AG08396 (cell line): ENCODE measurements at regions not wholly inside any gene's neighbourhood (a gene's known extent, or its start where the extent isn't known, plus 50 kb on each side); places are given as distances from the start of the nearest gene placed in this dataset.
"Not testable (repeated sequence)": the region's sequence is repeated elsewhere in the genome, so short reads cannot be mapped to it uniquely, and the experiment has no call there.

Experiments
- DNase-seq: peaks from one replicate; pipeline ENCODE4 v3.0.0; 2012; ENCODE audit warnings: low spot score, mixed read lengths

GRCh38 chr2:8378016-8378810 lies 303.6 kb upstream of the ID2 start:
- DNase-seq = no peak

- no peak for DNase-seq
Measured at GRCh38 chr2:8379128-8379527, 302.7 kb upstream of the ID2 start.

GRCh38 chr2:8379549-8379948 lies 302.3 kb upstream of the ID2 start:
- no peak for DNase-seq

GRCh38 chr2:8380026-8380425 lies 301.8 kb upstream of the ID2 start:
- DNase-seq = no peak

GRCh38 chr2:8380566-8380965 lies 301.3 kb upstream of the ID2 start:
- no peak for DNase-seq

- no peak for DNase-seq
Measured at GRCh38 chr2:8382485-8382884, 299.4 kb upstream of the ID2 start.

GRCh38 chr2:8386748-8387147 lies 295.1 kb upstream of the ID2 start:
- DNase-seq = not testable (repeated sequence)

- DNase-seq = no peak
Measured at GRCh38 chr2:8388781-8389180, 293.1 kb upstream of the ID2 start.

- peak; percentile 19 for DNase-seq
Measured at GRCh38 chr2:8389431-8390108, 292.3 kb upstream of the ID2 start.

GRCh38 chr2:8391126-8391525 lies 290.7 kb upstream of the ID2 start:
- no peak for DNase-seq

- no peak for DNase-seq
Measured at GRCh38 chr2:8391584-8391983, 290.3 kb upstream of the ID2 start.

GRCh38 chr2:8392098-8392866 lies 289.6 kb upstream of the ID2 start:
- no peak for DNase-seq

GRCh38 chr2:8393506-8393905 lies 288.4 kb upstream of the ID2 start:
- no peak for DNase-seq

- DNase-seq = no peak
Measured at GRCh38 chr2:8394131-8394530, 287.7 kb upstream of the ID2 start.

GRCh38 chr2:8394569-8395359 lies 287.1 kb upstream of the ID2 start:
- no peak for DNase-seq

GRCh38 chr2:8395718-8396117 lies 286.1 kb upstream of the ID2 start:
- no peak for DNase-seq

- DNase-seq = no peak
Measured at GRCh38 chr2:8398040-8398668, 283.7 kb upstream of the ID2 start.

- DNase-seq = no peak
Measured at GRCh38 chr2:8399731-8400130, 282.1 kb upstream of the ID2 start.

GRCh38 chr2:8400196-8400595 lies 281.7 kb upstream of the ID2 start:
- DNase-seq = no peak

- DNase-seq = no peak
Measured at GRCh38 chr2:8402222-8402621, 279.6 kb upstream of the ID2 start.

- no peak for DNase-seq
Measured at GRCh38 chr2:8403876-8404275, 278.0 kb upstream of the ID2 start.

GRCh38 chr2:8405334-8405733 lies 276.5 kb upstream of the ID2 start:
- DNase-seq = no peak
